HG03432 (cell line): ENCODE measurements at regions not wholly inside any gene's neighbourhood (a gene's known extent, or its start where the extent isn't known, plus 50 kb on each side); places are given as distances from the start of the nearest gene placed in this dataset.
"Not testable (repeated sequence)": the region's sequence is repeated elsewhere in the genome, so short reads cannot be mapped to it uniquely, and the experiment has no call there.

Source experiments
- ATAC-seq: cut with Tn5 transposase; IDR thresholded peaks from one replicate; pipeline ENCODE4 v1.9.1; 2021; ENCODE audit warnings: mild to moderate bottlenecking, moderate library complexity; ENCODE audit not compliant: unreplicated experiment

- ATAC-seq = no peak
Observed at GRCh38 chr4:94141001-94141400, 66.7 kb upstream of the SMARCAD1 start.

DNA sequence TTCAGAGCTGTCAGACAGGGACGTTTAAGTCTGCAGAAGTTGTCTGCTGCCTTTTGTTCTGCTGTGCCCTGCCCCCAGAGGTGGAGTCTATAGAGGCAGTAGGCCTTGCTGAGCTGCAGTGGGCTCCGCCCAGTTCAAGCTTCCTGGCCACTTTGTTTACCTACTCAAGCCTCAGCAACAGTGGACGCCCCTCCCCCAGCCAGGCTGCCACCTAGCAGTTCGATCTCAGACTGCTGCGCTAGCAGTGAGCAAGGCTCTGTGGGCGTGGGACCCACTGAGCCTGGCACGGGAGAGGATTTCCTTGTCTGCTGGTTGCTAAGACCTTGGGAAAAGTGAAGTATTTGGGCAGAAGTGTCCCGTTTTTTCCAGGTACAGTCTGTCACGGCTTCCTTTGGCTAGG, 59.6 kb upstream of the SMARCAD1 start:
- not testable (repeated sequence) for ATAC-seq

- no peak for ATAC-seq
Observed at GRCh38 chr4:94152466-94152865, 55.2 kb upstream of the SMARCAD1 start.

GRCh38 chr4:94155404-94155803, 52.3 kb upstream of the SMARCAD1 start:
- not testable (repeated sequence) for ATAC-seq

DNA sequence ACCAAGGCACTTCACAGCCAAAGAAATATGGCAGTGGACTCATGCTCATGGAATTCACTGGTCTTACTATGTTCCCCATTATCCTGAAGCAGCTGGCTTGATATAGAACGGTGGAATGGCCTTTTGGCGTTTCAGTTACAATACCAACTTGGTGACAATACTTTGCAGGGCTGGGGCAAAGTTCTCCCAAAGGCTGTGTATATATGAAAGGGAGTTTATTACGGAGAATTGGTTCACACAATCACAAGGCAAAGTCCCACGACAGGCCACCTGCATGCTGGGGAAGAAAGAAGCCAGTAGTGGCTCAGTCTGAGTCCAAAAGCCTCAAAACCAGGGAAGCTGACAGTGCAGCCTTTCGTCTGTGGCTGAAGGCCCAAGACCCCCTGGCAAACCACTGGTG, 50.8 kb upstream of the SMARCAD1 start:
- no peak for ATAC-seq
